GM12878 (cell line): ENCODE measurements at regions not wholly inside any gene's neighbourhood (a gene's known extent, or its start where the extent isn't known, plus 50 kb on each side); places are given as distances from the start of the nearest gene placed in this dataset.

Experiments
- CBX3 ChIP-seq: fragments of 200-600 bp; sonication (generic); IDR thresholded peaks from 2 replicates; pipeline ENCODE4 v1.6.1; 2016; ENCODE audit warnings: low read depth, borderline replicate concordance
- CHD1 ChIP-seq: IDR thresholded peaks from 2 replicates; pipeline ENCODE4 v1.6.1; 2012; ENCODE audit warnings: low read depth, low read length, improper control_type of control experiment
- JUND ChIP-seq: IDR thresholded peaks from 2 replicates; pipeline ENCODE4 v1.6.1; 2012; ENCODE audit warnings: low read depth, mild to moderate bottlenecking, low read length, improper control_type of control experiment, moderate library complexity
- POLR2AphosphoS5 ChIP-seq: IDR thresholded peaks from 2 replicates; pipeline ENCODE4 v1.6.1; 2011; ENCODE audit warnings: mild to moderate bottlenecking, low read length, inconsistent platforms
- RAD21 ChIP-seq: IDR thresholded peaks from 2 replicates; pipeline ENCODE4 v1.6.1; 2011; ENCODE audit warnings: mild to moderate bottlenecking, low read depth, low read length, moderate library complexity; ENCODE audit not compliant: insufficient read depth
- TAF1 ChIP-seq: IDR thresholded peaks from 2 replicates; pipeline ENCODE4 v1.6.1; 2011; ENCODE audit warnings: mild to moderate bottlenecking, low read depth, low read length, borderline replicate concordance
- YBX1 ChIP-seq: fragments of 450-650 bp; IDR thresholded peaks from 2 replicates; pipeline ENCODE4 v1.6.1; 2016; ENCODE audit warnings: antibody characterized with exemption
- YY1 ChIP-seq: IDR thresholded peaks from 2 replicates; pipeline ENCODE4 v1.6.1; 2011; ENCODE audit warnings: low read depth, mild to moderate bottlenecking, low read length
- TF ChIP-seq, protein P1 (sequence below), 3 experiments: IDR thresholded peaks in 2 of 3; conservative IDR thresholded peaks in 1 of 3; 2 replicates each; pipeline ENCODE4 v1.5.1; 2011; ENCODE audit warnings: low read depth in 3 of 3, low read length in 3 of 3, mild to moderate bottlenecking in 3 of 3, control low read depth in 2 of 3, moderate library complexity in 2 of 3, inconsistent platforms in 1 of 3, mixed read lengths in 1 of 3; ENCODE audit not compliant: control insufficient read depth in 2 of 3, insufficient read depth in 1 of 3; ENCODE audit errors: extremely low read depth in 1 of 3
- TF ChIP-seq, protein P2 (sequence below): fragments of 450-650 bp; IDR thresholded peaks from 2 replicates; pipeline ENCODE4 v1.6.1; 2017; ENCODE audit warnings: borderline replicate concordance

DNA sequence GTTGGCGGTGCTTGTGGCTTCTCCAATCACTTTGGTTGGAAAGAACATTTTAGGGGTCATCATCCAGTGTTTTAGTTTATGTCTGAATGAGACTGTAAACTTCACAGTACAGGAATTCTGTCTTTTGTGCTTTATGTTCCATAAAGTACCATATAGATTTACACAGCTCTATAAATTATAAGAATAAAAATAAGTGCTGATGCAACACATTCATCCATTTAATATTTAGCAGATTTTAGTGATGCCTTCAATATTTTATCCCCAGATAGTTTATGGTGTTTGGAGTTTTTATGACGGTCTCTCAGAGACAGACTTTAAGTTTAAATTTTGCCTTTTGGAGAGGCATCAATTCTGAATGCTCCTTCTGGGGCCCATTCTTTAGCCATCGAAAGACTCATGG is 385.2 kb downstream of the ATP23 start:
- TF ChIP-seq YY1 (no peak), TAF1 (no peak), JUND (no peak), RAD21 (no peak), YBX1 (no peak), CHD1 (no peak), POLR2AphosphoS5 (no peak), CBX3 (no peak)
- TF ChIP-seq, protein P1, sequence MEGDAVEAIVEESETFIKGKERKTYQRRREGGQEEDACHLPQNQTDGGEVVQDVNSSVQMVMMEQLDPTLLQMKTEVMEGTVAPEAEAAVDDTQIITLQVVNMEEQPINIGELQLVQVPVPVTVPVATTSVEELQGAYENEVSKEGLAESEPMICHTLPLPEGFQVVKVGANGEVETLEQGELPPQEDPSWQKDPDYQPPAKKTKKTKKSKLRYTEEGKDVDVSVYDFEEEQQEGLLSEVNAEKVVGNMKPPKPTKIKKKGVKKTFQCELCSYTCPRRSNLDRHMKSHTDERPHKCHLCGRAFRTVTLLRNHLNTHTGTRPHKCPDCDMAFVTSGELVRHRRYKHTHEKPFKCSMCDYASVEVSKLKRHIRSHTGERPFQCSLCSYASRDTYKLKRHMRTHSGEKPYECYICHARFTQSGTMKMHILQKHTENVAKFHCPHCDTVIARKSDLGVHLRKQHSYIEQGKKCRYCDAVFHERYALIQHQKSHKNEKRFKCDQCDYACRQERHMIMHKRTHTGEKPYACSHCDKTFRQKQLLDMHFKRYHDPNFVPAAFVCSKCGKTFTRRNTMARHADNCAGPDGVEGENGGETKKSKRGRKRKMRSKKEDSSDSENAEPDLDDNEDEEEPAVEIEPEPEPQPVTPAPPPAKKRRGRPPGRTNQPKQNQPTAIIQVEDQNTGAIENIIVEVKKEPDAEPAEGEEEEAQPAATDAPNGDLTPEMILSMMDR (IDR thresholded peaks at IDR 0.05 in 2 of 3, conservative IDR thresholded peaks at IDR 0.05 in 1 of 3; ENCODE audit: control insufficient read depth in 2 of 3, extremely low read depth in 1 of 3, insufficient read depth in 1 of 3, low read depth in 3 of 3, low read length in 3 of 3) = no peak
- TF ChIP-seq, protein P2, sequence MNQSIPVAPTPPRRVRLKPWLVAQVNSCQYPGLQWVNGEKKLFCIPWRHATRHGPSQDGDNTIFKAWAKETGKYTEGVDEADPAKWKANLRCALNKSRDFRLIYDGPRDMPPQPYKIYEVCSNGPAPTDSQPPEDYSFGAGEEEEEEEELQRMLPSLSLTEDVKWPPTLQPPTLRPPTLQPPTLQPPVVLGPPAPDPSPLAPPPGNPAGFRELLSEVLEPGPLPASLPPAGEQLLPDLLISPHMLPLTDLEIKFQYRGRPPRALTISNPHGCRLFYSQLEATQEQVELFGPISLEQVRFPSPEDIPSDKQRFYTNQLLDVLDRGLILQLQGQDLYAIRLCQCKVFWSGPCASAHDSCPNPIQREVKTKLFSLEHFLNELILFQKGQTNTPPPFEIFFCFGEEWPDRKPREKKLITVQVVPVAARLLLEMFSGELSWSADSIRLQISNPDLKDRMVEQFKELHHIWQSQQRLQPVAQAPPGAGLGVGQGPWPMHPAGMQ = no peak
